Testis (tissue), 2 donors: ENCODE measurements at regions not wholly inside any gene's neighbourhood (a gene's known extent, or its start where the extent isn't known, plus 50 kb on each side); places are given as distances from the start of the nearest gene placed in this dataset.

Experiments
- POLR2A ChIP-seq: fragments of 450-650 bp; IDR thresholded peaks from one replicate; pipeline ENCODE4 v1.6.1; 2017; ENCODE audit warnings: antibody characterized with exemption, mild to moderate bottlenecking, moderate library complexity
- TF ChIP-seq, protein P1 (sequence below), 3 experiments: fragments of 450-650 bp in 2 of 3; fragments of 200-600 bp in 1 of 3; sonication (generic) in 1 of 3; IDR thresholded peaks; one replicate each; pipeline ENCODE4 v1.5.1; 2016 to 2019; ENCODE audit warnings: antibody characterized with exemption in 3 of 3, mild to moderate bottlenecking in 2 of 3, moderate library complexity in 1 of 3

DNA sequence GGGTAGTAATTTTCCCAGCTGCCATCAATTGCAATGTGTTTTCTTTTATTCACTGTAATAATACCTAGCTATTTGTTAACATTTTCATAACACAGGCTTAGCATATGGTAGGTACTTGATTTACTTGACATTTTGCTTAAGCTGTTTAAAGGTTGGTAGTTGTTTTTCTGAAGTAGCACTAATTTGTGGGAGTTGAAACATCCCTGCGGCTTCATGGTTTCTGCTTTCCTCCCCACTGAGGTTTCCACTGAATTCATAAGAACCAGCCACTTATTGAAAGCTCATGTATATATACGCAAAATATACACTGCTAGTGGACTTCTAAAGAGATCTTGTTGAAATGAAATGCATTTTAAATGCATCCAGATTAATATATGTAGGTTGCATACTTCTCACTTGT is 559.9 kb downstream of the TLE4 start:
- TF ChIP-seq, protein P1, sequence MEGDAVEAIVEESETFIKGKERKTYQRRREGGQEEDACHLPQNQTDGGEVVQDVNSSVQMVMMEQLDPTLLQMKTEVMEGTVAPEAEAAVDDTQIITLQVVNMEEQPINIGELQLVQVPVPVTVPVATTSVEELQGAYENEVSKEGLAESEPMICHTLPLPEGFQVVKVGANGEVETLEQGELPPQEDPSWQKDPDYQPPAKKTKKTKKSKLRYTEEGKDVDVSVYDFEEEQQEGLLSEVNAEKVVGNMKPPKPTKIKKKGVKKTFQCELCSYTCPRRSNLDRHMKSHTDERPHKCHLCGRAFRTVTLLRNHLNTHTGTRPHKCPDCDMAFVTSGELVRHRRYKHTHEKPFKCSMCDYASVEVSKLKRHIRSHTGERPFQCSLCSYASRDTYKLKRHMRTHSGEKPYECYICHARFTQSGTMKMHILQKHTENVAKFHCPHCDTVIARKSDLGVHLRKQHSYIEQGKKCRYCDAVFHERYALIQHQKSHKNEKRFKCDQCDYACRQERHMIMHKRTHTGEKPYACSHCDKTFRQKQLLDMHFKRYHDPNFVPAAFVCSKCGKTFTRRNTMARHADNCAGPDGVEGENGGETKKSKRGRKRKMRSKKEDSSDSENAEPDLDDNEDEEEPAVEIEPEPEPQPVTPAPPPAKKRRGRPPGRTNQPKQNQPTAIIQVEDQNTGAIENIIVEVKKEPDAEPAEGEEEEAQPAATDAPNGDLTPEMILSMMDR (IDR thresholded peaks at IDR 0.05), result no peak
- TF ChIP-seq POLR2A, result no peak
